ENCODE measurements at regions not wholly inside any gene's neighbourhood (a gene's known extent, or its start where the extent isn't known, plus 50 kb on each side); places are given as distances from the start of the nearest gene placed in this dataset.

- TF ChIP-seq RARB (CRISPR knock-in tag; IDR thresholded peaks at IDR 0.05) (no peak), ZC3H10 (CRISPR knock-in tag; IDR thresholded peaks at IDR 0.05) (no peak), SNAI2 (CRISPR knock-in tag; IDR thresholded peaks at IDR 0.05) (no peak)
Observed at GRCh38 chr5:12703254-12703653, 799.0 kb upstream of the CTNND2 start.

Measured in SK-N-SH treated with all-trans-retinoic acid at 6 μM for 48 hours (cell line).